OCI-LY3 (cell line): ENCODE measurements at regions not wholly inside any gene's neighbourhood (a gene's known extent, or its start where the extent isn't known, plus 50 kb on each side); places are given as distances from the start of the nearest gene placed in this dataset.

ENCODE experiments used
- H2AFZ ChIP-seq: fragments of 200-600, 300-600 bp; shearing (Covaris generic); 2 replicates; pipeline ENCODE4 v1.6.0; 2014; ENCODE audit warnings: antibody characterized with exemption, low read depth, low read length
- H3K27ac ChIP-seq: fragments of 200-600, 300-600 bp; sonication (generic); 2 replicates; pipeline ENCODE4 v1.5.1; 2014; ENCODE audit warnings: mild to moderate bottlenecking, low read length, moderate library complexity, mixed read lengths
- H3K27me3 ChIP-seq: fragments of 200-600, 300-600 bp; sonication (generic); 2 replicates; pipeline ENCODE4 v1.6.1; 2014; ENCODE audit warnings: low read depth, low read length, mixed read lengths
- H3K36me3 ChIP-seq: fragments of 200-600, 300-600 bp; sonication (generic); replicated peaks from 2 replicates; pipeline ENCODE3; 2014; ENCODE audit warnings: low read depth, low read length, mixed read lengths
- H3K4me1 ChIP-seq: fragments of 300-600, 200-600 bp; sonication (generic); 2 replicates; pipeline ENCODE4 v1.6.1; 2014; ENCODE audit warnings: low read length, mixed read lengths
- H3K4me2 ChIP-seq: fragments of 200-600, 300-600 bp; sonication (generic); 2 replicates; pipeline ENCODE4 v1.6.1; 2014; ENCODE audit warnings: low read length, mixed read lengths
- H3K4me3 ChIP-seq: fragments of 300-600, 200-600 bp; sonication (generic); 2 replicates; pipeline ENCODE4 v1.5.1; 2014; ENCODE audit warnings: antibody characterized with exemption, mild to moderate bottlenecking, low read length, moderate library complexity
- H3K79me2 ChIP-seq: fragments of 300-600, 200-600 bp; shearing (Covaris generic); 2 replicates; pipeline ENCODE4 v1.6.1; 2014; ENCODE audit warnings: mild to moderate bottlenecking, low read length, mixed read lengths
- H3K9ac ChIP-seq: fragments of 300-600, 200-600 bp; shearing (Covaris generic); 2 replicates; pipeline ENCODE4 v1.6.0; 2014; ENCODE audit warnings: mild to moderate bottlenecking, low read length, moderate library complexity
- H3K9me3 ChIP-seq: fragments of 200-600, 300-600 bp; shearing (Covaris generic); 2 replicates; pipeline ENCODE4 v1.6.1; 2014; ENCODE audit warnings: low read length, mixed read lengths; ENCODE audit not compliant: insufficient read depth
- H4K20me1 ChIP-seq: fragments of 200-600, 300-600 bp; sonication (generic); 2 replicates; pipeline ENCODE4 v1.6.1; 2016; ENCODE audit warnings: low read length, mixed read lengths; ENCODE audit not compliant: insufficient read depth
- CTCF ChIP-seq: fragments of 200-600, 300-600 bp; sonication (generic); IDR thresholded peaks from 2 replicates; pipeline ENCODE4 v1.5.1; 2014; ENCODE audit warnings: antibody characterized with exemption, low read length, low read depth
- EZH2phosphoT487 ChIP-seq: fragments of 200-600 bp; shearing (Covaris generic); IDR thresholded peaks from 2 replicates; pipeline ENCODE4 v1.6.1; 2018; ENCODE audit warnings: antibody characterized with exemption, mixed run types, low read depth

GRCh38 chr6:18693881-18694280, 306.7 kb downstream of the RNF144B start:
- no peak for TF ChIP-seq CTCF
- no peak for TF ChIP-seq EZH2phosphoT487
- Histone ChIP-seq H3K79me2 (no peaks in the 10 kb centered on the region), H3K9ac (no peak overlapping the region), H4K20me1 (no peaks in the 10 kb centered on the region), H3K4me3 (no peak overlapping the region), H3K27me3 (no peaks in the 10 kb centered on the region), H3K4me1 (no peaks in the 10 kb centered on the region), H3K9me3 (no peaks in the 10 kb centered on the region), H3K27ac (no peak overlapping the region), H3K4me2 (no peak overlapping the region), H3K36me3 (no peaks in the 10 kb centered on the region), H2AFZ (no peak overlapping the region)

- no peak for TF ChIP-seq CTCF
- no peak for TF ChIP-seq EZH2phosphoT487
- Histone ChIP-seq H3K36me3 (no peaks in the 10 kb centered on the region), H3K9me3 (no peaks in the 10 kb centered on the region), H3K9ac (no peak overlapping the region), H3K27ac (no peak overlapping the region), H3K4me2 (no peak overlapping the region), H3K4me1 (no peaks in the 10 kb centered on the region), H3K4me3 (no peak overlapping the region), H3K27me3 (no peaks in the 10 kb centered on the region), H2AFZ (no peak overlapping the region), H3K79me2 (no peaks in the 10 kb centered on the region), H4K20me1 (no peaks in the 10 kb centered on the region)
Measured at GRCh38 chr6:18703546-18703945, 316.4 kb downstream of the RNF144B start.

GRCh38 chr6:18707714-18708439, 320.7 kb downstream of the RNF144B start:
- H2AFZ ChIP-seq: no peak overlapping the region
- no peaks in the 10 kb centered on the region for H3K27me3 ChIP-seq
- H3K4me2 ChIP-seq: no peak overlapping the region
- H3K4me1 ChIP-seq: no peaks in the 10 kb centered on the region
- H3K36me3 ChIP-seq: no peaks in the 10 kb centered on the region
- H3K27ac ChIP-seq: no peak overlapping the region
- no peaks in the 10 kb centered on the region for H3K9me3 ChIP-seq
- H4K20me1 ChIP-seq: no peaks in the 10 kb centered on the region
- TF ChIP-seq CTCF (no peak), EZH2phosphoT487 (no peak)
- H3K79me2 ChIP-seq: no peaks in the 10 kb centered on the region
- H3K9ac ChIP-seq: no peak overlapping the region
- no peak overlapping the region for H3K4me3 ChIP-seq

- H3K4me3 ChIP-seq: no peak overlapping the region
- no peak for TF ChIP-seq EZH2phosphoT487
- TF ChIP-seq CTCF: no peak
Measured at GRCh38 chr6:18712595-18712994, 325.4 kb downstream of the RNF144B start.

More at GRCh38 chr6:18712595-18712994, 325.4 kb downstream of the RNF144B start:
- Histone ChIP-seq H3K27me3 (no peaks in the 10 kb centered on the region), H3K36me3 (no peaks in the 10 kb centered on the region), H2AFZ (no peak overlapping the region), H3K79me2 (no peaks in the 10 kb centered on the region), H4K20me1 (no peaks in the 10 kb centered on the region), H3K4me2 (no peak overlapping the region), H3K27ac (no peak overlapping the region), H3K9ac (no peak overlapping the region), H3K9me3 (no peaks in the 10 kb centered on the region), H3K4me1 (no peaks in the 10 kb centered on the region)
